ENCODE measurements at regions not wholly inside any gene's neighbourhood (a gene's known extent, or its start where the extent isn't known, plus 50 kb on each side); places are given as distances from the start of the nearest gene placed in this dataset.

DNA sequence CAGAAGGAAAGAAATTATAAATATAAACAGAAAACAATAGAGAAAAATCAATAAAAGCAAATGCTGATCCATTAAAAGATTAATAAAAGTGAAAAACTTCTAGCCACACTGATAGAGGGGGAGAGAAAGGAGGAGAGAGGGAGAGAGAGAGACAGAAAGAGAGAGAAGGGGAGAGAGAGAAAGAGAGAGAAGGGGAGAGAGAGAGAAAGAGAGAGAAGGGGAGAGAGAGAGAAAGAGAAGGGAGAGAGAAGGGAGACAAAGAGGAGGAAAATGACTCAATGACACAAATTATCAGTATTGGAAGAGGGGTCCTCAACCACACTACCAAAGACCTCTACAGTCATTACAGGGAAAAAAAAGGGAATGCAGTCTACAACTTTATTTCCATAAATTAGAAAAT lies 94.4 kb upstream of the VIPR2 start:
- CTCF ChIA-PET: no interaction called here
- peaks cover 10% of the 10 kb centered on the region for H3K27me3 Mint-ChIP-seq
- H3K27ac Mint-ChIP-seq: no peak overlapping the region
- H3K4me3 Mint-ChIP-seq: no peak overlapping the region
- no peaks in the 10 kb centered on the region for H3K4me1 Mint-ChIP-seq
- no peaks in the 10 kb centered on the region for H3K9me3 Mint-ChIP-seq
- H3K36me3 Mint-ChIP-seq: no peaks in the 10 kb centered on the region
- DNase-seq: no peak

DNA sequence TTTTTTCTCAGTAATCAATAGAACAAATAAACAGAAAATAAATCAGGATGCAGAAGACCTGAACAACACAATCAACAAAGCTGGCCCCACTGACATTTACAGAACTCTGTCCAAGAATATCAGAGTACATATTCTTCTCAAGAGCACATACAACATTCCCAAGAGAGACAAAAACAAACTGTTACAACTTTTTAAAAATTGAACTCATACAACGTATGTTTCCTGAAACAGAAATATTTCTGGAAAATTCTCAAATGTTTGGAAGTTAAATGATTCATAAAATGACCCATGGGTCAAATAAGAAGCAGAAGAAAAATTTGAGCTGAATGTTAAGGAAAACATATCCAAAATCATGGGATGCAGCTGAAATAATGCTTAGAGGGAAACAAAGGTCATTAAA lies 93.9 kb upstream of the VIPR2 start:
- Mint-ChIP-seq H3K4me1 (no peaks in the 10 kb centered on the region), H3K27me3 (peaks cover 10% of the 10 kb centered on the region), H3K27ac (no peak overlapping the region), H3K36me3 (no peaks in the 10 kb centered on the region), H3K9me3 (no peaks in the 10 kb centered on the region), H3K4me3 (no peak overlapping the region)
- CTCF ChIA-PET: no interaction called here
- DNase-seq: no peak

DNA sequence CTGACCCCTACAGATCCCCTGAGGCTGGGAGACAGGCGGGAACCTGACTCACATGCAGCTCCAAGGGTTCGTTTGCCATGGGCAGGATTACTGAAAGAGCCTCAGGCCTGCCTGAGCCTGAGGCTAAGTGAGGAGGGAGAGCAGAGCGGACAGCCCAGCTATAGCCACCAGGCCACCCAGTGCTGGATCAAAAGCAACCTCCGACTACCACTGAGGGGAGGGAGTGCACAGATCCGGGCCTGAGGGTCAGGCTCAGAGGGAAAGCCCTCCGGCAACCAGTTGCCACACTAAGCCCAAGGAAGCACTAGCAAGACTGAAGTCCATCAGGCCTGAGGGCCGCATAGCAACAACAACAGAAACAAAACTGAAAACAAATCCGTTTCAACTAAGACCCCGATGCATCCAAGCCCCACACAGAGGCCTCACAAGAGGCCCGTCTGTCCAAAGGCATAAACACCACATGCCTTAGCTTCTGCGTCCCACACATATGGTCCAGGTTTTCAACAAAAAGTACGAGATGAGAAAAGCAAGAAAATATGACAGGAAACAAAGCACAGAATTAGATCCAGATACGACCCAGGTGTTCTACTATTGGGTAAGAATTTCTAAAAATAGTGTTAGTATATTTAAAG lies 92.5 kb upstream of the VIPR2 start:
- CTCF ChIA-PET: no interaction called here
- no peaks in the 10 kb centered on the region for H3K9me3 Mint-ChIP-seq
- H3K36me3 Mint-ChIP-seq: no peaks in the 10 kb centered on the region
- no peak for DNase-seq
- no peak overlapping the region for H3K27ac Mint-ChIP-seq
- peaks cover 10% of the 10 kb centered on the region for H3K27me3 Mint-ChIP-seq
- no peak overlapping the region for H3K4me3 Mint-ChIP-seq
- no peaks in the 10 kb centered on the region for H3K4me1 Mint-ChIP-seq

DNA sequence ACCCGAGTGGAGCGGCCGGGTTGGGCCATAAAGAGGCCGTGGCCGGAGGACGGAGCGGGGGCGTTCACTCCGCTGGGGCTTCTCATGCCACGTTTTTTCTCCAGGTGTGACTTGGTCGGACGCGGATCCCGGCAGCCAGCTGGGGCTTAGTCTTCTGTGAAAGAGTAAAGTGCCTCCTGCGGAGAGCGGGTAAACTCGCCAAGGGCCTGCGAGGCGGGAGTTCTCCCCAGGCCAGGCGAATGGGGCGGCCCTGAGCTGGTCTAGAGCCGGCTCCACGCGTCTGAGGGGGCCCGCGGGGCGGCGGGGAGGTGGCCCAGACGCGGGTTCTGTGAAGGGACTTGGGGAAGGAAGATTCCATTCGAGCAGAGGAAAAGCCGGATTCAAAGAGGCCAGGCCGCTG lies 86.3 kb upstream of the VIPR2 start:
- DNase-seq: no peak

GRCh38 chr7:159229683-159230475 lies 85.2 kb upstream of the VIPR2 start:
- Mint-ChIP-seq H3K4me3 (no peak overlapping the region), H3K27ac (no peak overlapping the region), H3K9me3 (no peaks in the 10 kb centered on the region), H3K27me3 (peaks cover 3% of the 10 kb centered on the region), H3K4me1 (no peaks in the 10 kb centered on the region), H3K36me3 (no peaks in the 10 kb centered on the region)
- CTCF ChIA-PET: no interaction called here
- DNase-seq: no peak

More for the DNA sequence above, 86.3 kb upstream of the VIPR2 start:
- Mint-ChIP-seq H3K27me3 (peaks cover 3% of the 10 kb centered on the region), H3K27ac (no peak overlapping the region), H3K36me3 (no peaks in the 10 kb centered on the region), H3K4me3 (no peak overlapping the region), H3K4me1 (no peaks in the 10 kb centered on the region), H3K9me3 (no peaks in the 10 kb centered on the region)
- CTCF ChIA-PET: no interaction called here

- Mint-ChIP-seq H3K4me3 (no peak overlapping the region), H3K4me1 (no peaks in the 10 kb centered on the region), H3K27ac (no peak overlapping the region), H3K27me3 (peaks cover 7% of the 10 kb centered on the region), H3K36me3 (no peaks in the 10 kb centered on the region), H3K9me3 (no peaks in the 10 kb centered on the region)
- CTCF ChIA-PET: no interaction called here
- no peak for DNase-seq
Measured at GRCh38 chr7:159227433-159227832, 82.8 kb upstream of the VIPR2 start.

DNA sequence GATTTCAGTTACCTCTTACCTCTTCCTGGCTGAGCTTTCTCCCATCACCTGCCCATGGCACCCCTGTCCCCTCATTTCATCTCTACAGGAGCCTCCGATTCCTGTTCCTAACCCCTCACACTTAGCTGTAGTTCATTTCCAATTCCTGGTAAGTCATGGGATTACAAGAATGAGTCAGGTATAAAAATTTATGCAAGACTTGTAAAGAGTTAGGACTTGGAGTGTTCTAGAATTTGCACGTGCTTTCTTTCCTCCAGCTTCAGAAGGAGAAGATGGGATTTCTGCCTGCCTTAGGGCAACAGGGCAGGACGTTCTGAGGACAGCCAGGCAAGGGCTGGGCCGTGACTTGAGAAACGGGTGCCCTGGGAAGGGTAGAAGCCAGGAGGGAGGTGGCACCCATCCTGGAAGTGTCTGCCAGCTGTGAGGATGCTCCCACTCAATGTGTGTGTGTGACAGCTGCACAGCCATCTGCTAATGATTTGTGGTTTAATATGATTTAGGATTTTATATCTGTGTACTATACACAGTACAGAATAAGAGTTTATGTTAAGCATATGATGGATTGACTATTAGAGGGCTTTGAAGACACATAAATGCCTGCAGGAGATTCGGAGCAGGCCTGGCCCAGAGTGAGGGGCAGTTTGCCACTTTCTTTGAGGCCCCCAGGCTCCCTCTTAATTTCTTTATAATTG lies 81.5 kb upstream of the VIPR2 start:
- Mint-ChIP-seq H3K4me1 (no peaks in the 10 kb centered on the region), H3K27ac (no peak overlapping the region), H3K4me3 (no peak overlapping the region), H3K9me3 (no peaks in the 10 kb centered on the region), H3K36me3 (no peaks in the 10 kb centered on the region), H3K27me3 (peaks cover 7% of the 10 kb centered on the region)
- DNase-seq: no peak
- CTCF ChIA-PET: no interaction called here

DNA sequence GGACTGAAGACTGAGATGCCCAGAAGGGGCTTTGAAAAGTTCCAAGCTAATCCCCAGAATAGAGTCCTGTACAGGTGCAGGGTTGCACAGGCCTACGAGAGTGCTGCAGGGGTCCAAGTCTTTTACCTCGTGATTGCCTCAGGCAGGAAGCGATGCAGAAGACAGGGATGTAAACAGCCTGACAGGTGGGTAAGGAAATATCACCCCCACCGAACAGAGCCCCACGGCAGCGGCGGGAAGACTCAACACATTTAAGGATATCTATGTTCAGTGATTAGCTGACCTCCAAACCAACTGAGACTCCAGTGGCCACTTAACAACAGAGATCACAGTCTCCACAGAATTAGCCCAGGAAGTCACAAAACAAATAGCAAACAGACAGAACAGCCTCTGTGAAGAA lies 73.9 kb upstream of the VIPR2 start:
- peaks cover 4% of the 10 kb centered on the region for H3K27me3 Mint-ChIP-seq

DNA sequence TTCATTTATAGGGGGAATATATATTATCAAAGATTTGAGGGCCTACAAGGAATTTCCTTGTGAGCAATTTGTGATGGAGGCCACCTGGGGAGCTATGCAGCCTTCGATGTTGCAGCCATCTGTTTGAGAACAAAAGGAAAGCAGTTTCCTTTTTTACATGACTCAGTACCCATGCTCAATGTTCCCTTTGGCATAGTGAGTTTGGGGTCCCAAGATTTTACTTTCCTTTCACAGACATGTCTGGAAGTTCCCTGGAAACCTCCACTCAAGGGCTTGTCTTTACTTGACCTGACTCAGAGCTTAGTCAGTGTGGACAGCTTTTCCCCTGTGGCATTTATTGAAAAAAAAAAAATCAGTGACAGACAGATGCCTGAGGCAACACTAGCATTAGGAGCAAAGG lies 73.5 kb upstream of the VIPR2 start:
- no peak for DNase-seq
- no peaks in the 10 kb centered on the region for H3K4me1 Mint-ChIP-seq
- no peaks in the 10 kb centered on the region for H3K9me3 Mint-ChIP-seq
- peaks cover 4% of the 10 kb centered on the region for H3K27me3 Mint-ChIP-seq
- no peaks in the 10 kb centered on the region for H3K36me3 Mint-ChIP-seq
- CTCF ChIA-PET: no interaction called here
- H3K27ac Mint-ChIP-seq: no peak overlapping the region
- no peak overlapping the region for H3K4me3 Mint-ChIP-seq

More for the DNA sequence above, 73.9 kb upstream of the VIPR2 start:
- Mint-ChIP-seq H3K4me1 (no peaks in the 10 kb centered on the region), H3K9me3 (no peaks in the 10 kb centered on the region), H3K36me3 (no peaks in the 10 kb centered on the region), H3K27ac (no peak overlapping the region), H3K4me3 (no peak overlapping the region)
- no peak for DNase-seq
- CTCF ChIA-PET: no interaction called here

DNA sequence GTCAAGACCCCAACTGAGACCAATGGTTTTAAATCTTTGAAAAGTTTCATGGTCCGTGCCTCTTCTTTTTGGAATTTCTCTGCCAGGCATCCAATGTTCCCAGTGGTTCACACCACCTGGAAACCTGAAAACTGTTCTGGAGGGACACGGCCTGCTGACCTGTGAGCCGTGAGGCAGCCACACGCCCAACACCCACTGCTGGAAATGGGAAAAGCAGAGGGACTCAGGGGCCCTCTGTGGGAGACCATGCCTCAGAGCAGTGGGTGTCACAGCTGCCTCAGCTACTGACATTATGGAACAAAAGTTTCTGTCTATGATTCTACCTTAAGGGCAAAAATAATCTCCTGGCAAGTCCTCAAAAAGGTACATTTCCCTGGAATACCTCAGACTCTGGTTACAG lies 70.4 kb upstream of the VIPR2 start:
- CTCF ChIA-PET: no interaction called here
- Mint-ChIP-seq H3K9me3 (no peaks in the 10 kb centered on the region), H3K27ac (no peak overlapping the region), H3K4me1 (peaks cover 4% of the 10 kb centered on the region), H3K27me3 (no peaks in the 10 kb centered on the region), H3K36me3 (no peaks in the 10 kb centered on the region), H3K4me3 (no peak overlapping the region)
- DNase-seq: no peak

GRCh38 chr7:159213253-159213652 lies 68.6 kb upstream of the VIPR2 start:
- H3K27ac Mint-ChIP-seq: no peak overlapping the region
- H3K9me3 Mint-ChIP-seq: no peaks in the 10 kb centered on the region
- no peak overlapping the region for H3K4me3 Mint-ChIP-seq
- CTCF ChIA-PET: no interaction called here
- no peaks in the 10 kb centered on the region for H3K27me3 Mint-ChIP-seq
- no peaks in the 10 kb centered on the region for H3K36me3 Mint-ChIP-seq
- H3K4me1 Mint-ChIP-seq: peaks cover 4% of the 10 kb centered on the region
- no peak for DNase-seq

DNA sequence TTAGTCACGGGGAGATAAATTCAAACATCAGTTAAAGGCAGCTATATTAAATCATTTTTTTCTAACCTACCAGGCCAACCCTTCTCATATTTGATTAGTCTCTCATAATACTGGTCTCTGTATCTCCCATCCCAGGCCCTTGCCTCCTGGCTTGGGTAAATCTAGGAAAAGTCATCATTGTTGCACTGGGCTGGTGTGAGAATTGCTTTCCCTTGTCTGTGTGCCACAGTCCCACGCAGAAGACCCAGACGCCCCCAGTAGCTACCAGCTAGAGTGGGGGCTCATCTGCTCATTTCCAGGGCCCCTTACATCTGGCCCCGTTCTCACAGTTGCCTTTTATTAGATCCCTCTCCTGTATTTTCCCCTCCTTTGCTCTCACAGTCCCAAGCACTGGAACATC lies 67.6 kb upstream of the VIPR2 start:
- no peaks in the 10 kb centered on the region for H3K9me3 Mint-ChIP-seq
- no peaks in the 10 kb centered on the region for H3K27me3 Mint-ChIP-seq
- H3K36me3 Mint-ChIP-seq: no peaks in the 10 kb centered on the region
- peaks cover 4% of the 10 kb centered on the region for H3K4me1 Mint-ChIP-seq
- H3K4me3 Mint-ChIP-seq: no peak overlapping the region
- DNase-seq: no peak
- no peak overlapping the region for H3K27ac Mint-ChIP-seq
- CTCF ChIA-PET: no interaction called here

- peaks cover 4% of the 10 kb centered on the region for H3K4me1 Mint-ChIP-seq
Measured at GRCh38 chr7:159211540-159212182, 67.0 kb upstream of the VIPR2 start.

DNA sequence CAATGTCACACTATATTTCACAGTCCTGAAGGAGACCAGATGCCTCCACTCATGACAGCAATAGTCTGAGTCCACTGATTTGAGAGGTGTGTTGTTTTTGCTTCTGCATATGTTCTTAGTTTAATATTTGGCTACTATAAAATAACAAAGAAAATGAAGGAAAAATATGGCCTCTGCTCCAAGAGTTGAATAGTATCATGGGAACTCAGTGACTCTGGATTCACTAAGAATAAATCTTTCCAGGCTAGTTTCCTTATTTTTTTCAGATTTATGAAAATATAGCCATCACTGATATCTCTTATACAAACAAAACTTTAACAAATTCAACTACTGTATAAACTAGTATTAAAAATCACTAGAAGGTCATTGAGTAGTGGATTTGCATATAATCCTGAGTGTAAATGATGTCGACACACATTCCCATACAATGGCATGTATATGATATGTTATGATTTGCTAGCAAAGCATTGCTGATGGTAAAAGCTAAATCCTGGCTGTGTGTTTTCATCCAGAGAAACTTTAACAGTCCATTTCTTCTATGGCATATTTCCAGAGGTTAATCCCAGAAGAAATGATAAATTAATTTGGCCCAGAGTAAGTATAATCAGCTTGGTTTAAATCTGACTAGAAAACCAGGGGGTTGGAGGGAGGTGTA lies 66.0 kb upstream of the VIPR2 start:
- Mint-ChIP-seq H3K4me3 (no peak overlapping the region), H3K27me3 (peaks cover 11% of the 10 kb centered on the region), H3K36me3 (no peaks in the 10 kb centered on the region), H3K9me3 (no peaks in the 10 kb centered on the region), H3K4me1 (peaks cover 4% of the 10 kb centered on the region), H3K27ac (no peak overlapping the region)
- no peak for DNase-seq
- CTCF ChIA-PET: interaction anchor here (0.6 kb wide), 1 partner anchor 402 kb away, joined by 3 read pairs; no protein-coding TSS in a partner anchor

More at GRCh38 chr7:159211540-159212182, 67.0 kb upstream of the VIPR2 start:
- CTCF ChIA-PET: no interaction called here
- no peak overlapping the region for H3K4me3 Mint-ChIP-seq
- H3K9me3 Mint-ChIP-seq: no peaks in the 10 kb centered on the region
- H3K27ac Mint-ChIP-seq: no peak overlapping the region
- peaks cover 5% of the 10 kb centered on the region for H3K27me3 Mint-ChIP-seq
- H3K36me3 Mint-ChIP-seq: no peaks in the 10 kb centered on the region
- no peak for DNase-seq
